Heart right ventricle (tissue), 16 donors: ENCODE measurements at regions not wholly inside any gene's neighbourhood (a gene's known extent, or its start where the extent isn't known, plus 50 kb on each side); places are given as distances from the start of the nearest gene placed in this dataset.
"Not testable (repeated sequence)": the region's sequence is repeated elsewhere in the genome, so short reads cannot be mapped to it uniquely, and the experiment has no call there.

Experiments used
- ATAC-seq, 8 donors: fragments of 200-7000 bp; cut with Tn5 transposase; one replicate each; pipeline ENCODE4 v1.9.1; 2020; ENCODE audit warnings: mild to moderate bottlenecking in 8 of 8, moderate library complexity in 8 of 8, moderate number of reproducible peaks in 1 of 8
- DNase-seq, 2 donors: peaks; one replicate each; pipeline ENCODE4 v3.0.0-alpha.2; 2020
- H3K27ac ChIP-seq, 10 donors: fragments of 200-600 bp; sonication (generic) in 2 of 10; one replicate each; pipeline versions ENCODE4 v1.5.0 to v1.8.0; 2020 to 2022; ENCODE audit warnings: mild to moderate bottlenecking in 3 of 10
- H3K27me3 ChIP-seq, 7 donors: fragments of 200-600 bp; one replicate each; pipeline ENCODE4 v1.8.0; 2021 to 2022; ENCODE audit warnings: mild to moderate bottlenecking in 2 of 7
- H3K36me3 ChIP-seq, 9 donors: fragments of 200-600 bp; sonication (generic) in 1 of 9; one replicate each; pipeline versions ENCODE4 v1.5.0 to v1.8.0; 2020 to 2022; ENCODE audit warnings: mild to moderate bottlenecking in 2 of 9
- H3K4me1 ChIP-seq, 9 donors: fragments of 200-600 bp; sonication (generic) in 1 of 9; one replicate each; pipeline versions ENCODE4 v1.5.0 to v1.8.0; 2020 to 2022; ENCODE audit warnings: mild to moderate bottlenecking in 4 of 9
- H3K4me3 ChIP-seq, 10 donors: fragments of 200-600 bp; sonication (generic) in 2 of 10; one replicate each; pipeline versions ENCODE4 v1.5.0 to v1.8.0; 2020 to 2022; ENCODE audit warnings: mild to moderate bottlenecking in 7 of 10, moderate library complexity in 2 of 10
- H3K9me3 ChIP-seq, 11 donors: fragments of 200-600 bp in 10 of 11; sonication (generic) in 2 of 11; one replicate each; pipeline versions ENCODE4 v1.5.0 to v1.8.0; 2013 to 2022; ENCODE audit warnings: mild to moderate bottlenecking in 2 of 11, control low read depth in 1 of 11, moderate library complexity in 1 of 11
- CTCF ChIP-seq, 9 donors: fragments of 200-600 bp; sonication (generic) in 2 of 9; IDR thresholded peaks; one replicate each; pipeline versions ENCODE4 v1.5.0 to v1.8.0; 2021 to 2022; ENCODE audit warnings: antibody characterized with exemption in 9 of 9, mild to moderate bottlenecking in 5 of 9, moderate library complexity in 1 of 9
- WGBS, 2 donors: extraction: QIAGEN DNeasy Blood & Tissue Kit; methylation state at CpG; one replicate each; pipeline ENCODE4 v1.1.7; 2013; ENCODE audit warnings: inconsistent platforms in 1 of 2; 5-methylcytosine and 5-hydroxymethylcytosine counted together
- intact Hi-C, 10 donors: fragments of 100-400 bp; cut with DNase I; formaldehyde crosslinking; loops; one replicate each; pipeline versions ENCODE4 v1.11.1 to v1.14.2; 2022
- donor health status: Arrhythmogenic right ventricular cardiomyopathy.
- donor health status: ischemic (EF 13 %, LVEDD 7.1; RV severe dilation, severe dysfunction).
- donor health status: healthy with polysubstance abuse.
- donor health status: DM: no; HTN: yes; CAD: no.
- donor health status: DM: no; HTN: no; CAD: no.
- donor health status: ischemic (EF 25% LVEDD 6.9; RV normal size, moderate dysfunction).
- donor health status: ischemic (EF 25% LVEDD 5.7; RV mildly dilated, moderate dysfunction).
- donor health status: healthy.
- donor health status: DM: yes; HTN: yes; CAD: no.
- donor health status: Ischemic cardiomyopathy.
- donor health status: ischemic (EF 35%, LVEDD 5.7; RV mildly dilated, moderate dysfunction).
- donor health status: nonischemic (EF 11% LVEDD 7.7; RV severe dilation, severe dysfunction).
- donor health status: DM: yes; HTN: yes; CAD: no.
- donor health status: PGD.
- donor health status: ischemic (EF 29% LVEDD 5.4; RV normal size, mild dysfunction).
- donor health status: nonischemic (EF 23%, LVEDD 6.1; RV moderate dilation, normal function).

- no peak for TF ChIP-seq CTCF (IDR thresholded peaks at IDR 0.05)
- Histone ChIP-seq H3K4me1 (no peaks in the 10 kb centered on the region), H3K4me3 (no peak overlapping the region), H3K27ac (no peak overlapping the region), H3K9me3 (peaks cover 0 to 24% (median 0%) of the 10 kb centered on the region in 11 donors), H3K36me3 (no peaks in the 10 kb centered on the region), H3K27me3 (no peaks in the 10 kb centered on the region)
- DNase-seq (no peak), ATAC-seq (no peak)
- intact Hi-C loops = no loop called here
- 86% methylated on average over 1 of the region's 1 CpG for WGBS, 2 donors
Measured at GRCh38 chr5:109550077-109550476, 139.7 kb upstream of the MAN2A1 start.

GRCh38 chr5:109546461-109546860, 136.7 kb upstream of the PJA2 start:
- Histone ChIP-seq H3K27me3 (no peaks in the 10 kb centered on the region), H3K36me3 (no peaks in the 10 kb centered on the region), H3K27ac (no peak overlapping the region), H3K4me1 (no peaks in the 10 kb centered on the region), H3K4me3 (no peak overlapping the region), H3K9me3 (peaks cover 0 to 12% (median 0%) of the 10 kb centered on the region in 11 donors)
- intact Hi-C loops = no loop called here
- TF ChIP-seq CTCF (IDR thresholded peaks at IDR 0.05) = no peak
- DNase-seq = no peak
- no peak for ATAC-seq

GRCh38 chr5:109544873-109545272, 135.1 kb upstream of the PJA2 start:
- DNase-seq, H3K4me3 ChIP-seq, H3K9me3 ChIP-seq, intact Hi-C loops, H3K4me1 ChIP-seq, H3K27me3 ChIP-seq, ATAC-seq, H3K36me3 ChIP-seq, H3K27ac ChIP-seq: not testable (repeated sequence)
- WGBS, 2 donors = 62 to 72% methylated on average over 1 of the region's 1 CpG

GRCh38 chr5:109538692-109539091, 128.9 kb upstream of the PJA2 start:
- H3K27ac ChIP-seq, H3K27me3 ChIP-seq, H3K9me3 ChIP-seq, H3K4me3 ChIP-seq, ATAC-seq, DNase-seq, intact Hi-C loops, H3K4me1 ChIP-seq, H3K36me3 ChIP-seq: not testable (repeated sequence)
- 85 to 94% methylated on average over 1 of the region's 1 CpG for WGBS, 2 donors

- 94 to 96% methylated on average over 2 to 3 of the region's 4 CpGs for WGBS, 2 donors
Measured at GRCh38 chr5:109535090-109535489, 125.3 kb upstream of the PJA2 start.

GRCh38 chr5:109533751-109534272, 124.0 kb upstream of the PJA2 start:
- no peak for ATAC-seq
- no peak overlapping the region for H3K4me3 ChIP-seq
- DNase-seq = no peak
- no peak overlapping the region for H3K27ac ChIP-seq
- H3K27me3 ChIP-seq = no peaks in the 10 kb centered on the region
- H3K9me3 ChIP-seq = no peaks in the 10 kb centered on the region
- no peaks in the 10 kb centered on the region for H3K36me3 ChIP-seq
- peaks cover 0 to 4% (median 0%) of the 10 kb centered on the region in 9 donors for H3K4me1 ChIP-seq
- TF ChIP-seq CTCF (IDR thresholded peaks at IDR 0.05) = no peak
- intact Hi-C loops = no loop called here
- WGBS, 2 donors = 38 to 62% methylated on average over 4 of the region's 4 CpGs

More at GRCh38 chr5:109535090-109535489, 125.3 kb upstream of the PJA2 start:
- H3K36me3 ChIP-seq, DNase-seq, H3K27ac ChIP-seq, intact Hi-C loops, H3K4me1 ChIP-seq, H3K9me3 ChIP-seq, H3K27me3 ChIP-seq, H3K4me3 ChIP-seq, ATAC-seq: not testable (repeated sequence)
